HG03103 (cell line): ENCODE measurements at regions not wholly inside any gene's neighbourhood (a gene's known extent, or its start where the extent isn't known, plus 50 kb on each side); places are given as distances from the start of the nearest gene placed in this dataset.
"Not testable (repeated sequence)": the region's sequence is repeated elsewhere in the genome, so short reads cannot be mapped to it uniquely, and the experiment has no call there.

Experiments used
- ATAC-seq: cut with Tn5 transposase; IDR thresholded peaks from one replicate; pipeline ENCODE4 v1.9.1; 2021; ENCODE audit warnings: low read depth; ENCODE audit not compliant: unreplicated experiment

GRCh38 chr7:86209036-86209435 lies 434.7 kb upstream of the GRM3 start:
- no peak for ATAC-seq

- ATAC-seq = no peak
These were observed 436.0 kb upstream of the GRM3 start for GRCh38 chr7:86207740-86208139.

GRCh38 chr7:86202833-86203232 lies 440.9 kb upstream of the GRM3 start:
- ATAC-seq = no peak

- no peak for ATAC-seq
These were observed 441.9 kb upstream of the GRM3 start for GRCh38 chr7:86201767-86202166.

- ATAC-seq = no peak
These were observed 443.7 kb upstream of the GRM3 start for GRCh38 chr7:86199881-86200614.

- ATAC-seq = no peak
These were observed 453.4 kb upstream of the GRM3 start for GRCh38 chr7:86190351-86190750.

- no peak for ATAC-seq
These were observed 462.2 kb upstream of the GRM3 start for GRCh38 chr7:86181474-86181873.

- ATAC-seq = no peak
These were observed 478.9 kb upstream of the GRM3 start for GRCh38 chr7:86164827-86165226.

- ATAC-seq = no peak
These were observed 485.6 kb upstream of the GRM3 start for GRCh38 chr7:86158111-86158510.

- ATAC-seq = no peak
These were observed 488.1 kb upstream of the GRM3 start for GRCh38 chr7:86155623-86156022.

- no peak for ATAC-seq
These were observed 490.8 kb upstream of the GRM3 start for GRCh38 chr7:86152926-86153325.

GRCh38 chr7:86149024-86149665 lies 494.6 kb upstream of the GRM3 start:
- ATAC-seq = no peak

GRCh38 chr7:86148501-86148900 lies 495.2 kb upstream of the GRM3 start:
- ATAC-seq = no peak

GRCh38 chr7:86137343-86137742 lies 506.4 kb upstream of the GRM3 start:
- ATAC-seq = no peak

- no peak for ATAC-seq
These were observed 513.4 kb upstream of the GRM3 start for GRCh38 chr7:86130268-86130667.

GRCh38 chr7:86123476-86123875 lies 520.2 kb upstream of the GRM3 start:
- no peak for ATAC-seq

GRCh38 chr7:86094166-86094669 lies 549.5 kb upstream of the GRM3 start:
- ATAC-seq = no peak

GRCh38 chr7:86091369-86091768 lies 552.3 kb upstream of the GRM3 start:
- no peak for ATAC-seq

GRCh38 chr7:86089455-86089854 lies 554.3 kb upstream of the GRM3 start:
- ATAC-seq = no peak

- ATAC-seq = not testable (repeated sequence)
These were observed 579.1 kb upstream of the GRM3 start for GRCh38 chr7:86064572-86064971.

- ATAC-seq = no peak
These were observed 585.1 kb upstream of the GRM3 start for GRCh38 chr7:86058649-86059048.

GRCh38 chr7:86050918-86051317 lies 592.8 kb upstream of the GRM3 start:
- ATAC-seq = no peak
